C4-2B (cell line): ENCODE measurements at regions not wholly inside any gene's neighbourhood (a gene's known extent, or its start where the extent isn't known, plus 50 kb on each side); places are given as distances from the start of the nearest gene placed in this dataset.

Experiments used
- CTCF ChIP-seq: fragments of 450-650 bp; conservative IDR thresholded peaks from 2 replicates; pipeline ENCODE4 v1.5.1; 2017; ENCODE audit warnings: mild to moderate bottlenecking
- ZFX ChIP-seq: fragments of 450-650 bp; IDR thresholded peaks from 2 replicates; pipeline ENCODE4 v1.6.1; 2017

- TF ChIP-seq CTCF (no peak), ZFX (no peak)
Observed at GRCh38 chr7:135856356-135857144, 107.9 kb upstream of the FAM180A start.
